LNCAP (cell line): ENCODE measurements at regions not wholly inside any gene's neighbourhood (a gene's known extent, or its start where the extent isn't known, plus 50 kb on each side); places are given as distances from the start of the nearest gene placed in this dataset.

Experiments
- TF ChIP-seq, protein P1 (sequence below): fragments of 450-650 bp; IDR thresholded peaks from 2 replicates; pipeline ENCODE4 v1.5.1; 2017; ENCODE audit warnings: mild to moderate bottlenecking

DNA sequence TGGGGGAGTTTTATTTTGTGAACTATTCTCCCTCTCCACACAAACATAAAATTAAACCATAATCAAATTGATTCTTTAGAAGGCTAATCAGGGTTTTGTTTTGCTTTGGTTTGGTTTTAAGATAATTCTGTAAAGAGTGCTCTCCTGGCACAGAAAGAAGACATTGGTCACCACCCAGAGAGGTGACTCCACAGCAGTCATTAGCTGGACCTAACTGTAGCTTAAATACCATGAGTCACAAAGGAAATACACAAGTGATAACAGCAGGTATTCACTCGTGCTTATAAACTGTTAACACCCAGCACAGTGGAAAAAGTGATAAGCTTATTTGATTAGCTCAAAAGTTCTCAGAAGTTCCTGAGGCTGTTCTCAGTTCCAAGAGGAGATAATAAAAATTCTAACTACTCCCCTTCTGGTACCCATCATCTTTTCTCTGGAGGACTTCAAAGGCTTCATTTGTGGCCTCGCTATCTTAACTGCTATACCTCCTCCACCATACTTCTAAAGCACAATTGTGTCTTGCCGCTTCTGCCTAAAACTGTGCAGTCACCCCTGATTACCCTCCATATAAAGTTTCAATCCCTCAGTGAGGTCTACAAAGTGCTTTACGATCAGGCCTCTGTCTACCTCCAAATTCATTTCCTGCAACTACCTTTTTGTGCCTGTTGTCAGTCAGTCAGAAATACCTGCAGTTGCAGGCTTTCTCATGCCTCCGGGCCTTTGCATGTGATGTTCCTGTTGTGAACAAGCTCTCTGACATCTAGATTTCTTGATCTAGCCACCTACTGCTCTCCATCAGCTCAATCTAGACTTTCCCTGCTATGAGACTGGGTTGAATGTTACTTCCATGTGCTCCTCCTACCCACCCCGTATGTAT is 201.1 kb downstream of the SAMD5 start:
- TF ChIP-seq, protein P1, sequence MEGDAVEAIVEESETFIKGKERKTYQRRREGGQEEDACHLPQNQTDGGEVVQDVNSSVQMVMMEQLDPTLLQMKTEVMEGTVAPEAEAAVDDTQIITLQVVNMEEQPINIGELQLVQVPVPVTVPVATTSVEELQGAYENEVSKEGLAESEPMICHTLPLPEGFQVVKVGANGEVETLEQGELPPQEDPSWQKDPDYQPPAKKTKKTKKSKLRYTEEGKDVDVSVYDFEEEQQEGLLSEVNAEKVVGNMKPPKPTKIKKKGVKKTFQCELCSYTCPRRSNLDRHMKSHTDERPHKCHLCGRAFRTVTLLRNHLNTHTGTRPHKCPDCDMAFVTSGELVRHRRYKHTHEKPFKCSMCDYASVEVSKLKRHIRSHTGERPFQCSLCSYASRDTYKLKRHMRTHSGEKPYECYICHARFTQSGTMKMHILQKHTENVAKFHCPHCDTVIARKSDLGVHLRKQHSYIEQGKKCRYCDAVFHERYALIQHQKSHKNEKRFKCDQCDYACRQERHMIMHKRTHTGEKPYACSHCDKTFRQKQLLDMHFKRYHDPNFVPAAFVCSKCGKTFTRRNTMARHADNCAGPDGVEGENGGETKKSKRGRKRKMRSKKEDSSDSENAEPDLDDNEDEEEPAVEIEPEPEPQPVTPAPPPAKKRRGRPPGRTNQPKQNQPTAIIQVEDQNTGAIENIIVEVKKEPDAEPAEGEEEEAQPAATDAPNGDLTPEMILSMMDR: no peak

DNA sequence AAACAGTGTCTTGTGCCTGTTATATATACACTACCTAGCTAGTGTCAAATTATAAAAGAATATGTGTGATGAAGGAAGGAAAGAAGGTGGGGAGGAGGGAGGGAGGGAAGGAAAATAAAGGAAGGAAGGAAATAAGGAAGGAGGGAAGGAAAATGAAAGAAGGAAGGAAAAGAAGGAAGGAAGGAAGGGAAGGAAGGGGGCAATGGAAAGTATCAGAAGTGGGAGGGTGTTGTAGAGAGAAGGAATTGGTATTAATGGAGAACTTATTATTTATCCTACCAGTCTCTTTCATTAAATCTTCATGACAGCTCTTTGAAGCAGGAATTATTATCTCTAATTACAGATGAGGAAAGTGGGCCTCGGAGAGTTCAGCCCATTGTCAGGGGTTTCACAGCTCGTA is 202.4 kb downstream of the SAMD5 start:
- TF ChIP-seq, protein P1: no peak

DNA sequence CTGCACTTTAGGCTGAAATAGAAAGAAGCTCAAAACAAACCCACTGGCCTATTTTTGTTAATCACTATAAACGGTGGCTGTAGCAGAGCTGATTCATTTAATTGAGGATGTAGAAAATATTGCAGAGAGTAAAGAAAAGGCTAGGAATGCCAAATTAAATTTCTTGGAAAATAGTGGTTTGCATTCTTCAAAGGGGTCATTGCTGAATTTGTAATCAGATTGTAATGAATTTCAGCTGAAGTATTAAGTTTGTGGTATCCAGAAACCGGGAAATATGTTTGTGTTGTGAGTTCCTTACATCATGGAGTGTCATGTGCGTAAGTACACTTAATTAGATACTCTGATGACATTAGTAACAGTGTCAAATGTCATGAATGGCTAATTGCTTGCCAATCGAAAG is 203.0 kb downstream of the SAMD5 start:
- TF ChIP-seq, protein P1: no peak

DNA sequence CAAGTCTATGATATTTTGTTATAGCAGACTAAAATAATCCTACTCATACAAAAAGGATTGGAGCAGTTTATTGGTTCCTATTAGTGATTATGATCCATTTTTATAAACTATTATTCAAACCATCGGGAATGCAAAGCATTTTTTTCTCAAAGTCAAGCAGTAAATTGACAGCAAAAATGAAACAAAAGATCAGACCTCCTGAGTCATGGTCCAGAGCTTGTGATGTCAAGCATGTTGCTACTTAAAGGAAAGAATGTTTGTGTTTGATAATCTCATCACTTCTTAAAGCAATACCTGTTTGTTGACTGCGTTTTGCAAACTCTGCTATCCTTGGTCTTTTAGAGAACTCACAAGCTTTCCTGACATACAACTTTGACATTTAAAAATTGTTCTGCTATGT is 204.4 kb downstream of the SAMD5 start:
- TF ChIP-seq, protein P1: no peak

DNA sequence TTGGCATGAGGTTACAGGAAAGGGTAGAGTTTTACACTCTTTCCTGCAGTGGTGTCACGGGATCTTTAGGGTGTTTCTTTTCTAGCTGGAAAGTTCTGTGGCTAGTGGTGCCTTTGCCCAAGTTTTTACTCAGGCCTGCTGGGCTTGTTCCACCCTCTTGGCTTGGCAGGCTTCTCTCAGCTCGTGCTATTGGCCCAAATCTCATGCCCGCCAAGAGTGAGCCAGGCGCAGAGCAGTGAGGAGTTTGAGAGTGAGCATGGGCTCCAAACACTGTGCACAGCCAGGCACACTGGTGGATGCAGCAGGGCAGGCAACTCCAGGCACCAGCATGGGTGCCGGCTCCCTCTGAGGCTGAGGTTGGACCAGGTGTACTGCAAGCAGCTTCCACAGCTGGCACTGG is 206.5 kb downstream of the SAMD5 start:
- TF ChIP-seq, protein P1: no peak

DNA sequence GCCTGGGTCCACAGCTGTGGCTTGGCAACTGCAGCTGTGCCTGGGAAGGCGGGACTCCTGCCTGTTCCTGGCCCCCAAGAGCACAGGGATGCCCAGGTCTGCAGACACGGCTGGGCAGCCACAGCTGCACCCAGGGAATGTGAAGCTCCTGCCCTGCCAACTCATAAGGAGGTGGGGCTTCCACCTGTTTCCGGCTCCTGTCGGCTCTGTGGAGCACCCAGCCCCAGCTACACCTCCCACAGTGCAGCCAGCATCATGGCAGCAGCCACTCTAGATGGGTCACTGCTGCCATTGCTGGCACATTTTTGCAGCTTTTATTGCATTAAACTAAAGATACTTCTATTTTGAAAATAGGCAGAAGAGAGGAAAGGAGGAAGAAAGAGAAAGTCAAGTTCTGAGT is 207.9 kb downstream of the SAMD5 start:
- TF ChIP-seq, protein P1: no peak

DNA sequence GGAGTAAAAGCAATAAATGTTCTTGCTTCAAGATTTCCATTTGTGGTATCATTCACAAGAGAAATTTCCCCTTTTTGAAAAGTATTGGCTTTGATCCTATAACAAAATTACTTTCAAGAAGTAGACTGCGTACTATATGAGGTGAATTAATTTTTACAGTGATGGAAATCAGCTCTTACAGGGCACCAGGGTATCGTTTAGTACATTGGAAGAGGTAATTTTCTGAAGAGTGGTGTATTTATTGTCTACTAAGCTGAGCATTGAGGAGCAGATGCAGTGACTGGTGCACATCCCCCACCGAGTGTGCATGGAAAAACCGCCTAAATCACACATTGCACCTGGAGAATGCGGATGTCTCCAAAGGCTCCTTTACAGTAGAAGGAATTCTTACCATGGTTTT is 209.5 kb downstream of the SAMD5 start:
- TF ChIP-seq, protein P1: no peak
